Tibial artery (tissue), 4 donors: ENCODE measurements at regions not wholly inside any gene's neighbourhood (a gene's known extent, or its start where the extent isn't known, plus 50 kb on each side); places are given as distances from the start of the nearest gene placed in this dataset.
"Not testable (repeated sequence)": the region's sequence is repeated elsewhere in the genome, so short reads cannot be mapped to it uniquely, and the experiment has no call there.

ENCODE experiments used
- DNase-seq, 2 donors: peaks; one replicate each; pipeline ENCODE4 v3.0.0-alpha.2; 2019
- H3K27ac ChIP-seq, 2 donors: fragments of 200-600 bp; sonication (generic) in 1 of 2; 1 replicate in 1 of 2; 2 replicates in 1 of 2; pipeline ENCODE4 v1.5.1; 2018 to 2019; ENCODE audit warnings: mild to moderate bottlenecking in 1 of 2
- H3K27me3 ChIP-seq, 2 donors: fragments of 200-600 bp; sonication (generic) in 1 of 2; one replicate each; pipeline versions ENCODE4 v1.5.1 to v1.6.0; 2016 to 2019
- H3K36me3 ChIP-seq, 3 donors: fragments of 200-600 bp; sonication (generic) in 2 of 3; one replicate each; pipeline ENCODE4 v1.5.1; 2016 to 2019; ENCODE audit warnings: mild to moderate bottlenecking in 2 of 3
- H3K4me1 ChIP-seq, 4 donors: fragments of 200-600 bp; sonication (generic) in 2 of 4; 1 replicate in 3 of 4; 2 replicates in 1 of 4; pipeline ENCODE4 v1.5.1; 2016 to 2019
- H3K4me3 ChIP-seq, 2 donors: fragments of 200-600 bp; sonication (generic) in 1 of 2; 1 replicate in 1 of 2; 2 replicates in 1 of 2; pipeline ENCODE4 v1.5.1; 2018 to 2019; ENCODE audit warnings: mild to moderate bottlenecking in 2 of 2
- H3K9me3 ChIP-seq, 3 donors: fragments of 200-600 bp; sonication (generic) in 1 of 3; one replicate each; pipeline ENCODE4 v1.5.1; 2016 to 2019
- CTCF ChIP-seq, 2 experiments: fragments of 200-600 bp in 1 of 2; fragments of 450-650 bp in 1 of 2; IDR thresholded peaks; one replicate each; pipeline ENCODE4 v1.5.1; 2017 to 2019; ENCODE audit warnings: antibody characterized with exemption in 2 of 2, mild to moderate bottlenecking in 1 of 2, moderate library complexity in 1 of 2
- intact Hi-C: fragments of 100-400 bp; cut with DNase I; formaldehyde crosslinking; loops from one replicate; pipeline ENCODE4 v1.15.0; 2023; ENCODE audit warnings: low total_unique reads

GRCh38 chr1:189103956-189104355, 1373.7 kb downstream of the BRINP3 start:
- no peak for DNase-seq
- H3K36me3 ChIP-seq = no peaks in the 10 kb centered on the region
- no peaks in the 10 kb centered on the region for H3K9me3 ChIP-seq
- no peak for TF ChIP-seq CTCF (IDR thresholded peaks at IDR 0.05)
- H3K27me3 ChIP-seq = no peaks in the 10 kb centered on the region
- H3K27ac ChIP-seq = no peak overlapping the region
- no peaks in the 10 kb centered on the region for H3K4me1 ChIP-seq
- intact Hi-C loops = no loop called here
- H3K4me3 ChIP-seq = no peak overlapping the region

GRCh38 chr1:189117072-189117770, 1360.4 kb downstream of the BRINP3 start:
- H3K27me3 ChIP-seq = no peaks in the 10 kb centered on the region
- DNase-seq = no peak
- no peak overlapping the region for H3K27ac ChIP-seq
- H3K4me3 ChIP-seq = no peak overlapping the region
- no peak for TF ChIP-seq CTCF (IDR thresholded peaks at IDR 0.05)
- H3K36me3 ChIP-seq = no peaks in the 10 kb centered on the region
- H3K9me3 ChIP-seq = no peaks in the 10 kb centered on the region
- no peaks in the 10 kb centered on the region for H3K4me1 ChIP-seq
- intact Hi-C loops = no loop called here

GRCh38 chr1:189121941-189122340, 1355.7 kb downstream of the BRINP3 start:
- TF ChIP-seq CTCF (IDR thresholded peaks at IDR 0.05) = no peak
- DNase-seq = no peak
- Histone ChIP-seq H3K27me3 (no peaks in the 10 kb centered on the region), H3K4me1 (no peaks in the 10 kb centered on the region), H3K27ac (no peak overlapping the region), H3K9me3 (no peaks in the 10 kb centered on the region), H3K4me3 (no peak overlapping the region), H3K36me3 (no peaks in the 10 kb centered on the region)
- intact Hi-C loops = no loop called here

- H3K9me3 ChIP-seq = no peaks in the 10 kb centered on the region
- H3K27me3 ChIP-seq = no peaks in the 10 kb centered on the region
- intact Hi-C loops = no loop called here
- H3K4me3 ChIP-seq = no peak overlapping the region
- TF ChIP-seq CTCF (IDR thresholded peaks at IDR 0.05) = no peak
- H3K27ac ChIP-seq = no peak overlapping the region
- no peak for DNase-seq
- no peaks in the 10 kb centered on the region for H3K36me3 ChIP-seq
- H3K4me1 ChIP-seq = no peaks in the 10 kb centered on the region
These were observed 1352.0 kb downstream of the BRINP3 start for GRCh38 chr1:189125694-189126093.

GRCh38 chr1:189131576-189131975, 1346.1 kb downstream of the BRINP3 start:
- intact Hi-C loops = no loop called here
- no peaks in the 10 kb centered on the region for H3K9me3 ChIP-seq
- H3K4me1 ChIP-seq = no peaks in the 10 kb centered on the region
- no peak overlapping the region for H3K4me3 ChIP-seq
- DNase-seq = no peak
- H3K27ac ChIP-seq = no peak overlapping the region
- no peak for TF ChIP-seq CTCF (IDR thresholded peaks at IDR 0.05)
- no peaks in the 10 kb centered on the region for H3K36me3 ChIP-seq
- H3K27me3 ChIP-seq = no peaks in the 10 kb centered on the region

GRCh38 chr1:189139748-189140147, 1337.9 kb downstream of the BRINP3 start:
- DNase-seq = peak in 1 of 2 donors; percentile 51
- H3K27me3 ChIP-seq, H3K27ac ChIP-seq, H3K9me3 ChIP-seq, H3K4me1 ChIP-seq, H3K4me3 ChIP-seq, H3K36me3 ChIP-seq, intact Hi-C loops: not testable (repeated sequence)
